Tibial artery (tissue), 4 donors: ENCODE measurements at regions not wholly inside any gene's neighbourhood (a gene's known extent, or its start where the extent isn't known, plus 50 kb on each side); places are given as distances from the start of the nearest gene placed in this dataset.

Experiments
- DNase-seq, 2 donors: peaks; one replicate each; pipeline ENCODE4 v3.0.0-alpha.2; 2019
- H3K27ac ChIP-seq, 2 donors: fragments of 200-600 bp; sonication (generic) in 1 of 2; 1 replicate in 1 of 2; 2 replicates in 1 of 2; pipeline ENCODE4 v1.5.1; 2018 to 2019; ENCODE audit warnings: mild to moderate bottlenecking in 1 of 2
- H3K27me3 ChIP-seq, 2 donors: fragments of 200-600 bp; sonication (generic) in 1 of 2; one replicate each; pipeline versions ENCODE4 v1.5.1 to v1.6.0; 2016 to 2019
- H3K36me3 ChIP-seq, 3 donors: fragments of 200-600 bp; sonication (generic) in 2 of 3; one replicate each; pipeline ENCODE4 v1.5.1; 2016 to 2019; ENCODE audit warnings: mild to moderate bottlenecking in 2 of 3
- H3K4me1 ChIP-seq, 4 donors: fragments of 200-600 bp; sonication (generic) in 2 of 4; 1 replicate in 3 of 4; 2 replicates in 1 of 4; pipeline ENCODE4 v1.5.1; 2016 to 2019
- H3K4me3 ChIP-seq, 2 donors: fragments of 200-600 bp; sonication (generic) in 1 of 2; 1 replicate in 1 of 2; 2 replicates in 1 of 2; pipeline ENCODE4 v1.5.1; 2018 to 2019; ENCODE audit warnings: mild to moderate bottlenecking in 2 of 2
- H3K9me3 ChIP-seq, 3 donors: fragments of 200-600 bp; sonication (generic) in 1 of 3; one replicate each; pipeline ENCODE4 v1.5.1; 2016 to 2019
- CTCF ChIP-seq, 2 experiments: fragments of 200-600 bp in 1 of 2; fragments of 450-650 bp in 1 of 2; IDR thresholded peaks; one replicate each; pipeline ENCODE4 v1.5.1; 2017 to 2019; ENCODE audit warnings: antibody characterized with exemption in 2 of 2, mild to moderate bottlenecking in 1 of 2, moderate library complexity in 1 of 2
- intact Hi-C: fragments of 100-400 bp; cut with DNase I; formaldehyde crosslinking; loops from one replicate; pipeline ENCODE4 v1.15.0; 2023; ENCODE audit warnings: low total_unique reads

GRCh38 chr5:124652514-124652819, 94.0 kb downstream of the ZNF608 start:
- TF ChIP-seq CTCF (IDR thresholded peaks at IDR 0.05) = no peak
- intact Hi-C loops = no loop called here
- peak overlapping the region in 1 of 2 donors; percentile 64 for H3K4me3 ChIP-seq
- H3K27me3 ChIP-seq = no peaks in the 10 kb centered on the region
- no peak overlapping the region for H3K27ac ChIP-seq
- no peak for DNase-seq
- no peaks in the 10 kb centered on the region for H3K9me3 ChIP-seq
- H3K4me1 ChIP-seq = peaks cover 0 to 41% (median 17%) of the 10 kb centered on the region in 4 donors
- peaks cover 0 to 7% (median 0%) of the 10 kb centered on the region in 3 donors for H3K36me3 ChIP-seq

GRCh38 chr5:124651663-124652513, 94.6 kb downstream of the ZNF608 start:
- peak; percentile 69 to 85 for DNase-seq
- Histone ChIP-seq H3K36me3 (peaks cover 0 to 7% (median 0%) of the 10 kb centered on the region in 3 donors), H3K27me3 (no peaks in the 10 kb centered on the region), H3K27ac (no peak overlapping the region), H3K4me3 (peak overlapping the region; percentile 49 to 64), H3K9me3 (no peaks in the 10 kb centered on the region), H3K4me1 (peaks cover 0 to 41% (median 17%) of the 10 kb centered on the region in 4 donors)
- no peak for TF ChIP-seq CTCF (IDR thresholded peaks at IDR 0.05)
- intact Hi-C loops = no loop called here

DNA sequence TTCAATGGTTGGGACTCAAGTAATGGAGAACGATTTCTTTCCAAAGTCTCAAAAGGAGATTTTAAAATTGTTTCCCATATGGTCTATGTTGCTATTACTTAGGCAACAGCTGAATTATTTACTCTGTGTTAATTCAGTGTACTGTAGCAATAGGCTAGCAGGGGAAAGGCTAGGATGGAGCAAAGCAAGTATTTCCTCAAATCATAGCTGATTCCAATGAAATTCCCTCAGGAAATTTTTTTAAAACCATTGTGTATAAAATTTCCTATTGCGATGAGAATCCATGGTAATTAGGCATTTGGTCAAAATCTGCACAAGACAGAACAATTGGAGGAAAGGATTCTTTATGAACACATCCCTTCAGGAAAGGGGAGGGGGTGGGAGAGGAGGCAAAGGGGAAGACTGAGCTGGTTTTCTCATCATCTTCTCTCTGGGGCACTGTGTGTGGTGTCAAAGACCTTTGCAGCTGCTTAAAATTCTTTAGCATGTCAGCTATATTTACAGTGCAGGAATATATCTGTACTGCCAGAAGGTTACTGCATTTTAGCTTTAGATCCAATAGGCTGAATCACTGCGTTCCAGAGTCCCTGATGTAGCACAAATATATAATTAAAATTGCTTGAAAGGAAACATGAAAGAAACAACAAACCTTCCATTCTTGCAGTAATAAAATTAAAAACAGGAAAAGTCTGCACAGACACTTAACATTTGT, 95.3 kb downstream of the ZNF608 start:
- Histone ChIP-seq H3K27ac (no peak overlapping the region), H3K36me3 (peaks cover 0 to 7% (median 0%) of the 10 kb centered on the region in 3 donors), H3K4me3 (peak overlapping the region; percentile 49 to 64), H3K4me1 (peaks cover 0 to 39% (median 16%) of the 10 kb centered on the region in 4 donors), H3K9me3 (no peaks in the 10 kb centered on the region), H3K27me3 (no peaks in the 10 kb centered on the region)
- DNase-seq = no peak
- no peak for TF ChIP-seq CTCF (IDR thresholded peaks at IDR 0.05)
- intact Hi-C loops = no loop called here

DNA sequence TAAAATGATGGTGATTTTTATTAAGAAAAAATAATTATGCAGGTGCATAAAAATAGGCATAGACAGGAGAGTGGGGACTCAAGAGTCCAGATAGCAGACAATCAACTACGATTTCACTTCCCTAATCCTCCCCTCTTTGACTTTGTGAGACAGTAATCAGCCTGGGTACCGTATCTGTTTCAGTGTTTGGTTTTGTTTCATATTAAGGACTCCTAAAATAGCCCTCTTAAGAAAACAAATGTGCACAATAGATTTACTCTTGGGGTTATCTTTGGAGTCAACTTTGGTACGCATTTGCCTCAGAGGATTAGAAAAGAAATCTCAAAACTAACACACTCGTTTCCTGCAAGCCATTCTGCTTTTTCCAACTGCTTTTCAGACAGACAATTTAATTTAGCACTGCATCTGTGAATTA, 96.3 kb downstream of the ZNF608 start:
- TF ChIP-seq CTCF (IDR thresholded peaks at IDR 0.05) = no peak
- DNase-seq = no peak
- Histone ChIP-seq H3K4me1 (peaks cover 0 to 33% (median 14%) of the 10 kb centered on the region in 4 donors), H3K27me3 (no peaks in the 10 kb centered on the region), H3K27ac (no peak overlapping the region), H3K36me3 (peaks cover 0 to 7% (median 0%) of the 10 kb centered on the region in 3 donors), H3K4me3 (peak overlapping the region in 1 of 2 donors; percentile 1), H3K9me3 (no peaks in the 10 kb centered on the region)
- intact Hi-C loops = no loop called here

- Histone ChIP-seq H3K36me3 (peaks cover 0 to 7% (median 0%) of the 10 kb centered on the region in 3 donors), H3K9me3 (no peaks in the 10 kb centered on the region), H3K4me3 (peak overlapping the region in 1 of 2 donors; percentile 1), H3K4me1 (peaks cover 0 to 33% (median 14%) of the 10 kb centered on the region in 4 donors), H3K27ac (no peak overlapping the region), H3K27me3 (no peaks in the 10 kb centered on the region)
- DNase-seq = peak; percentile 76 to 80
- intact Hi-C loops = no loop called here
- TF ChIP-seq CTCF (IDR thresholded peaks at IDR 0.05) = no peak
These were observed 96.8 kb downstream of the ZNF608 start for GRCh38 chr5:124649491-124650146.
